ENCODE measurements at regions not wholly inside any gene's neighbourhood (a gene's known extent, or its start where the extent isn't known, plus 50 kb on each side); places are given as distances from the start of the nearest gene placed in this dataset.

GRCh38 chr2:107511970-107512789 is 314.5 kb upstream of the RGPD4 start:
- H3K23ac ChIP-seq (ENCODE audit: insufficient read length, low read depth, low read length): no peak overlapping the region
- H3K4me3 Mint-ChIP-seq: no peak overlapping the region
- no peak overlapping the region for H4K8ac ChIP-seq (replicated peaks; ENCODE audit: insufficient read length, low read depth, low read length)
- H3K79me1 ChIP-seq (ENCODE audit: insufficient read depth, low read depth, low read length, poor library complexity, severe bottlenecking): no peaks in the 10 kb centered on the region
- H2AK5ac ChIP-seq (ENCODE audit: insufficient read length, low read length): no peak overlapping the region
- H4K5ac ChIP-seq (ENCODE audit: insufficient read length, low read depth, low read length): no peak overlapping the region
- no peak overlapping the region for H3K9ac ChIP-seq (ENCODE audit: extremely low read depth, insufficient read length, low read length)
- H3K4me1 ChIP-seq (ENCODE audit: insufficient read depth, low read length): no peaks in the 10 kb centered on the region
- no peak overlapping the region for H3K14ac ChIP-seq (ENCODE audit: insufficient read depth, low read length)
- no peak overlapping the region for H3K4ac ChIP-seq (ENCODE audit: low read depth, low read length)
- H2BK5ac ChIP-seq (ENCODE audit: insufficient read length, low read length): no peak overlapping the region
- no peak for DNase-seq
- no peaks in the 10 kb centered on the region for H3K79me2 ChIP-seq (ENCODE audit: insufficient read depth, low read length)
- H2BK12ac ChIP-seq (ENCODE audit: insufficient read length, low read depth, low read length): no peak overlapping the region
- H4K91ac ChIP-seq (ENCODE audit: insufficient read length, low read depth, low read length): no peak overlapping the region
- peaks cover 0 to 6% (median 4%) of the 10 kb centered on the region in 3 experiments; a peak in 2 of 7 replicates for H3K36me3 Mint-ChIP-seq (ENCODE audit: insufficient read depth in 1 of 3, low read depth in 3 of 3)
- H2BK15ac ChIP-seq (ENCODE audit: low read depth, low read length): no peak overlapping the region
- no CpG with 5 or more reads among the region's 6 CpGs for WGBS (ENCODE audit: extremely low coverage, insufficient read length, low lambda C conversion rate)
- H2AFZ ChIP-seq (ENCODE audit: low read length): no peak overlapping the region
- H3K27ac Mint-ChIP-seq: no peak overlapping the region
- peaks cover 2 to 5% of the 10 kb centered on the region in 2 experiments; a peak in 3 of 4 replicates for H3K4me1 Mint-ChIP-seq
- H3K18ac ChIP-seq (ENCODE audit: insufficient read length, low read depth, low read length): no peak overlapping the region
- H2BK20ac ChIP-seq (ENCODE audit: low read depth, low read length, poor library complexity, severe bottlenecking): no peak overlapping the region
- no peak overlapping the region for H2BK120ac ChIP-seq (ENCODE audit: low read depth, low read length, poor library complexity, severe bottlenecking)
- no peak for TF ChIP-seq CTCF (conservative IDR thresholded peaks at IDR 0.05)
- no peak overlapping the region for H3K4me2 ChIP-seq (ENCODE audit: insufficient read depth, insufficient read length, low read length)
- H4K20me1 ChIP-seq (ENCODE audit: control insufficient read depth, insufficient read depth, insufficient read length): no peaks in the 10 kb centered on the region
- H3K27me3 ChIP-seq (ENCODE audit: insufficient read depth, low read length): no peaks in the 10 kb centered on the region
- H3K27me3 Mint-ChIP-seq (ENCODE audit: low read depth): no peaks in the 10 kb centered on the region; the same call in 1 of the 2 replicates
- H3T11ph ChIP-seq (ENCODE audit: low read length): no peak overlapping the region
- no peaks in the 10 kb centered on the region for H3K23me2 ChIP-seq (ENCODE audit: insufficient read length, low read depth, low read length, poor library complexity, severe bottlenecking)
- no peaks in the 10 kb centered on the region for H3K9me3 ChIP-seq (ENCODE audit: control insufficient read depth, low read depth, low read length)
- no peak overlapping the region for H3K27ac ChIP-seq (ENCODE audit: insufficient read length, low read depth, low read length)
- H3K56ac ChIP-seq (ENCODE audit: insufficient read length, low read depth, low read length): no peak overlapping the region
- H3K9me3 Mint-ChIP-seq: peaks cover 2 to 3% of the 10 kb centered on the region in 2 experiments; a peak in 3 of 5 replicates

Data from H9 (cell line).